HepG2 (cell line): ENCODE measurements at regions not wholly inside any gene's neighbourhood (a gene's known extent, or its start where the extent isn't known, plus 50 kb on each side); places are given as distances from the start of the nearest gene placed in this dataset.

Experiments used
- KAT2B ChIP-seq: fragments of 150-350 bp; IDR thresholded peaks from 2 replicates; pipeline ENCODE4 v1.6.1; 2014; ENCODE audit warnings: low read depth, low read length, borderline replicate concordance
- NFYB ChIP-seq: sonication (generic); formaldehyde crosslinking; IDR thresholded peaks from 2 replicates; pipeline ENCODE4 v1.4.0; 2020; ENCODE audit warnings: missing genetic modification reagents
- TCF12 ChIP-seq, 2 experiments: fragments of 450-650 bp in 1 of 2; sonication (generic) in 1 of 2; formaldehyde crosslinking in 1 of 2; IDR thresholded peaks; 2 replicates each; pipeline versions ENCODE4 v1.6.1 to v1.8.0; 2017 to 2022; ENCODE audit warnings: antibody characterized with exemption in 1 of 2, mild to moderate bottlenecking in 1 of 2, missing genetic modification reagents in 1 of 2, moderate library complexity in 1 of 2
- THAP11 ChIP-seq: IDR thresholded peaks from 2 replicates; pipeline ENCODE4 v1.6.1; 2016; ENCODE audit warnings: missing biosample characterization, missing genetic modification reagents
- YY1 ChIP-seq: IDR thresholded peaks from 2 replicates; pipeline ENCODE4 v1.6.1; 2011; ENCODE audit warnings: low read length, low read depth, moderate library complexity, mild to moderate bottlenecking; ENCODE audit not compliant: insufficient read depth, insufficient replicate concordance
- ZNF468 ChIP-seq: sonication (generic); formaldehyde crosslinking; IDR thresholded peaks from 2 replicates; pipeline ENCODE4 v1.8.0; 2022; ENCODE audit warnings: mild to moderate bottlenecking, moderate library complexity, missing genetic modification reagents
- TF ChIP-seq, protein P1 (sequence below): sonication (generic); formaldehyde crosslinking; IDR thresholded peaks from 2 replicates; pipeline ENCODE4 v1.5.0; 2020; ENCODE audit warnings: mild to moderate bottlenecking, missing genetic modification reagents, moderate library complexity
- TF ChIP-seq, protein P2 (sequence below): sonication (generic); formaldehyde crosslinking; IDR thresholded peaks from 2 replicates; pipeline ENCODE4 v1.4.0; 2020; ENCODE audit warnings: missing genetic modification reagents
- TF ChIP-seq, protein P3 (sequence below): sonication (generic); formaldehyde crosslinking; IDR thresholded peaks from 2 replicates; pipeline ENCODE4 v1.9.0; 2021; ENCODE audit warnings: mild to moderate bottlenecking, missing genetic modification reagents
- TF ChIP-seq, protein P4 (sequence below): sonication (generic); formaldehyde crosslinking; IDR thresholded peaks from 2 replicates; pipeline ENCODE4 v1.4.0; 2020; ENCODE audit warnings: missing genetic modification reagents

DNA sequence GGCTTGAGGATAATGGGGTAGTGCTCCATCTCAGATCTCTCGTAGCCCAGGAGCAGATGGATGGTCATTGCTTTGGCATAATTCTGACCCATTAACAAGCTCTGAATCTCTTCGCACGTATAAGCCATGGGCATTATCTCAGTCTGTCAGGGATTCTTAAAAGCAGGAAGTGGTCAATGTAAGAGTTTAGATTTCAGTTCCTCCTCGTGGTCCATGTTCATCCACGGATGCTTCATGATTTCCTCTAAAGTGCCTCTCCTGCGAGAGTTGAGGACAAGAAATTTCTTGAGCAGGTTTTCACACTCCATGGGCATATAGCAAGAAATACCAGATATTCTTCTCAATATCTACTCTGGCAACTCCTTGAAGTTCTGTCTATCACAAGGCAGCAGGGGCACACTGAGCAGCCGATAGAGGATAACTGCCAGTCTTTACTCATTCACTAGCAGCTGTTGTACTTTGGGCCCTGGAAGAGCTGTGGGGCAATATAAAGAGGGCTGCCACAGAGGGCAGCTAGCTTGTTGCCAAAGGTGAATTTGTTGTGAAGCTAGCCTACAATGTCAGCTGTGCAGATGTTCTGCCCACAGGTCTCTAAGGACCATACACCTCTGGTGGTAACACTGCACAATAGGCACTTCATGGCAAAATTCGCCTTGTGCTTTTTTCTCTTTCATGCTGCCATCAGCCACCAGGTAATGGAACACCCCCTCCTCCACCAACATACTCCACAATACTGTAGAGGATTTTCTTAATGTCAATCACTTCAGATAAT lies 52.0 kb upstream of the WDR17 start:
- TF ChIP-seq ZNF468 (CRISPR knock-in tag) = no peak
- TF ChIP-seq NFYB (CRISPR knock-in tag) = no peak
- TF ChIP-seq, protein P1, sequence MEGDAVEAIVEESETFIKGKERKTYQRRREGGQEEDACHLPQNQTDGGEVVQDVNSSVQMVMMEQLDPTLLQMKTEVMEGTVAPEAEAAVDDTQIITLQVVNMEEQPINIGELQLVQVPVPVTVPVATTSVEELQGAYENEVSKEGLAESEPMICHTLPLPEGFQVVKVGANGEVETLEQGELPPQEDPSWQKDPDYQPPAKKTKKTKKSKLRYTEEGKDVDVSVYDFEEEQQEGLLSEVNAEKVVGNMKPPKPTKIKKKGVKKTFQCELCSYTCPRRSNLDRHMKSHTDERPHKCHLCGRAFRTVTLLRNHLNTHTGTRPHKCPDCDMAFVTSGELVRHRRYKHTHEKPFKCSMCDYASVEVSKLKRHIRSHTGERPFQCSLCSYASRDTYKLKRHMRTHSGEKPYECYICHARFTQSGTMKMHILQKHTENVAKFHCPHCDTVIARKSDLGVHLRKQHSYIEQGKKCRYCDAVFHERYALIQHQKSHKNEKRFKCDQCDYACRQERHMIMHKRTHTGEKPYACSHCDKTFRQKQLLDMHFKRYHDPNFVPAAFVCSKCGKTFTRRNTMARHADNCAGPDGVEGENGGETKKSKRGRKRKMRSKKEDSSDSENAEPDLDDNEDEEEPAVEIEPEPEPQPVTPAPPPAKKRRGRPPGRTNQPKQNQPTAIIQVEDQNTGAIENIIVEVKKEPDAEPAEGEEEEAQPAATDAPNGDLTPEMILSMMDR (CRISPR knock-in tag) = no peak
- no peak for TF ChIP-seq YY1
- TF ChIP-seq, protein P2, sequence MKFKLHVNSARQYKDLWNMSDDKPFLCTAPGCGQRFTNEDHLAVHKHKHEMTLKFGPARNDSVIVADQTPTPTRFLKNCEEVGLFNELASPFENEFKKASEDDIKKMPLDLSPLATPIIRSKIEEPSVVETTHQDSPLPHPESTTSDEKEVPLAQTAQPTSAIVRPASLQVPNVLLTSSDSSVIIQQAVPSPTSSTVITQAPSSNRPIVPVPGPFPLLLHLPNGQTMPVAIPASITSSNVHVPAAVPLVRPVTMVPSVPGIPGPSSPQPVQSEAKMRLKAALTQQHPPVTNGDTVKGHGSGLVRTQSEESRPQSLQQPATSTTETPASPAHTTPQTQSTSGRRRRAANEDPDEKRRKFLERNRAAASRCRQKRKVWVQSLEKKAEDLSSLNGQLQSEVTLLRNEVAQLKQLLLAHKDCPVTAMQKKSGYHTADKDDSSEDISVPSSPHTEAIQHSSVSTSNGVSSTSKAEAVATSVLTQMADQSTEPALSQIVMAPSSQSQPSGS (CRISPR knock-in tag) = no peak
- no peak for TF ChIP-seq THAP11
- no peak for TF ChIP-seq KAT2B
- TF ChIP-seq TCF12 (IDR thresholded peaks at IDR 0.05) = no peak
- no peak for TF ChIP-seq TCF12 (CRISPR knock-in tag; IDR thresholded peaks at IDR 0.05)
- TF ChIP-seq, protein P3, sequence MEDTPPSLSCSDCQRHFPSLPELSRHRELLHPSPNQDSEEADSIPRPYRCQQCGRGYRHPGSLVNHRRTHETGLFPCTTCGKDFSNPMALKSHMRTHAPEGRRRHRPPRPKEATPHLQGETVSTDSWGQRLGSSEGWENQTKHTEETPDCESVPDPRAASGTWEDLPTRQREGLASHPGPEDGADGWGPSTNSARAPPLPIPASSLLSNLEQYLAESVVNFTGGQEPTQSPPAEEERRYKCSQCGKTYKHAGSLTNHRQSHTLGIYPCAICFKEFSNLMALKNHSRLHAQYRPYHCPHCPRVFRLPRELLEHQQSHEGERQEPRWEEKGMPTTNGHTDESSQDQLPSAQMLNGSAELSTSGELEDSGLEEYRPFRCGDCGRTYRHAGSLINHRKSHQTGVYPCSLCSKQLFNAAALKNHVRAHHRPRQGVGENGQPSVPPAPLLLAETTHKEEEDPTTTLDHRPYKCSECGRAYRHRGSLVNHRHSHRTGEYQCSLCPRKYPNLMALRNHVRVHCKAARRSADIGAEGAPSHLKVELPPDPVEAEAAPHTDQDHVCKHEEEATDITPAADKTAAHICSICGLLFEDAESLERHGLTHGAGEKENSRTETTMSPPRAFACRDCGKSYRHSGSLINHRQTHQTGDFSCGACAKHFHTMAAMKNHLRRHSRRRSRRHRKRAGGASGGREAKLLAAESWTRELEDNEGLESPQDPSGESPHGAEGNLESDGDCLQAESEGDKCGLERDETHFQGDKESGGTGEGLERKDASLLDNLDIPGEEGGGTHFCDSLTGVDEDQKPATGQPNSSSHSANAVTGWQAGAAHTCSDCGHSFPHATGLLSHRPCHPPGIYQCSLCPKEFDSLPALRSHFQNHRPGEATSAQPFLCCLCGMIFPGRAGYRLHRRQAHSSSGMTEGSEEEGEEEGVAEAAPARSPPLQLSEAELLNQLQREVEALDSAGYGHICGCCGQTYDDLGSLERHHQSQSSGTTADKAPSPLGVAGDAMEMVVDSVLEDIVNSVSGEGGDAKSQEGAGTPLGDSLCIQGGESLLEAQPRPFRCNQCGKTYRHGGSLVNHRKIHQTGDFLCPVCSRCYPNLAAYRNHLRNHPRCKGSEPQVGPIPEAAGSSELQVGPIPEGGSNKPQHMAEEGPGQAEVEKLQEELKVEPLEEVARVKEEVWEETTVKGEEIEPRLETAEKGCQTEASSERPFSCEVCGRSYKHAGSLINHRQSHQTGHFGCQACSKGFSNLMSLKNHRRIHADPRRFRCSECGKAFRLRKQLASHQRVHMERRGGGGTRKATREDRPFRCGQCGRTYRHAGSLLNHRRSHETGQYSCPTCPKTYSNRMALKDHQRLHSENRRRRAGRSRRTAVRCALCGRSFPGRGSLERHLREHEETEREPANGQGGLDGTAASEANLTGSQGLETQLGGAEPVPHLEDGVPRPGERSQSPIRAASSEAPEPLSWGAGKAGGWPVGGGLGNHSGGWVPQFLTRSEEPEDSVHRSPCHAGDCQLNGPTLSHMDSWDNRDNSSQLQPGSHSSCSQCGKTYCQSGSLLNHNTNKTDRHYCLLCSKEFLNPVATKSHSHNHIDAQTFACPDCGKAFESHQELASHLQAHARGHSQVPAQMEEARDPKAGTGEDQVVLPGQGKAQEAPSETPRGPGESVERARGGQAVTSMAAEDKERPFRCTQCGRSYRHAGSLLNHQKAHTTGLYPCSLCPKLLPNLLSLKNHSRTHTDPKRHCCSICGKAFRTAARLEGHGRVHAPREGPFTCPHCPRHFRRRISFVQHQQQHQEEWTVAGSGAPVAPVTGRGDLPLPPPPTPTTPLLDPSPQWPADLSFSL (CRISPR knock-in tag) = no peak
- TF ChIP-seq, protein P4, sequence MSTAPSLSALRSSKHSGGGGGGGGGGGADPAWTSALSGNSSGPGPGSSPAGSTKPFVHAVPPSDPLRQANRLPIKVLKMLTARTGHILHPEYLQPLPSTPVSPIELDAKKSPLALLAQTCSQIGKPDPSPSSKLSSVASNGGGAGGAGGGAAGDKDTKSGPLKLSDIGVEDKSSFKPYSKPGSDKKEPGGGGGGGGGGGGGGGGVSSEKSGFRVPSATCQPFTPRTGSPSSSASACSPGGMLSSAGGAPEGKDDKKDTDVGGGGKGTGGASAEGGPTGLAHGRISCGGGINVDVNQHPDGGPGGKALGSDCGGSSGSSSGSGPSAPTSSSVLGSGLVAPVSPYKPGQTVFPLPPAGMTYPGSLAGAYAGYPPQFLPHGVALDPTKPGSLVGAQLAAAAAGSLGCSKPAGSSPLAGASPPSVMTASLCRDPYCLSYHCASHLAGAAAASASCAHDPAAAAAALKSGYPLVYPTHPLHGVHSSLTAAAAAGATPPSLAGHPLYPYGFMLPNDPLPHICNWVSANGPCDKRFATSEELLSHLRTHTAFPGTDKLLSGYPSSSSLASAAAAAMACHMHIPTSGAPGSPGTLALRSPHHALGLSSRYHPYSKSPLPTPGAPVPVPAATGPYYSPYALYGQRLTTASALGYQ = no peak
